HCT116 (cell line): ENCODE measurements at regions not wholly inside any gene's neighbourhood (a gene's known extent, or its start where the extent isn't known, plus 50 kb on each side); places are given as distances from the start of the nearest gene placed in this dataset.

Source experiments
- ATAC-seq: fragments of 200-7000 bp; cut with Tn5 transposase; 2 replicates; pipeline ENCODE4 v1.9.1; 2020; ENCODE audit warnings: mild to moderate bottlenecking, moderate library complexity
- BruUV-seq: library from RNA; stranded (reverse); fragments of 400-500 nt; replicated peaks from 2 replicates; lab custom pipeline; 2021; lab: Mats Ljungman, UMichigan
- CTCF ChIA-PET: fragments of 300-600 bp; sonication (Branson Sonifier 250); formaldehyde crosslinking; loops from one replicate; lab custom pipeline; 2021; ENCODE audit warnings: antibody characterized with exemption; lab: Charles Lee
- POLR2A ChIA-PET: fragments of 300-600, 350-600 bp; sonication (Branson Sonifier 250); formaldehyde crosslinking; loops from one replicate; lab custom pipeline; 2021; ENCODE audit warnings: antibody characterized with exemption; lab: Charles Lee
- RAD21 ChIA-PET, 2 experiments: fragments of 300-600 bp; sonication (Branson Sonifier 250); formaldehyde crosslinking; loops; one replicate each; lab custom pipeline; 2023; ENCODE audit warnings: low total read pairs in 2 of 2; ENCODE audit not compliant: uncharacterized antibody in 2 of 2, unreplicated experiment in 2 of 2, low non-redundant PET in 1 of 2; lab: Charles Lee
- DNase-seq: peaks from one replicate; pipeline ENCODE4 v3.0.0-alpha.2; 2010; ENCODE audit warnings: low read depth, low spot score
- H2AFZ ChIP-seq: fragments of 200-600 bp; shearing (Covaris generic), sonication (generic); 2 replicates; pipeline ENCODE4 v1.6.1; 2017; ENCODE audit warnings: low read depth, mixed run types, mixed read lengths, antibody characterized with exemption, low read length; ENCODE audit not compliant: poor library complexity, severe bottlenecking
- H3K27ac ChIP-seq: 2 replicates; pipeline ENCODE4 v1.5.1; 2012; ENCODE audit warnings: low read depth, low read length
- H3K27me3 ChIP-seq: fragments of 200-600 bp; sonication (generic); 2 replicates; pipeline ENCODE4 v1.6.1; 2016; ENCODE audit warnings: mixed run types, low read length, mixed read lengths; ENCODE audit not compliant: insufficient read depth
- H3K36me3 ChIP-seq, 2 experiments: fragments of 200-500 bp in 1 of 2; fragments of 200-600 bp in 1 of 2; sonication (Bioruptor generic) in 1 of 2; sonication (generic) in 1 of 2; 2 replicates each; pipeline versions ENCODE4 v1.5.1 to v1.6.1; 2014 to 2016; ENCODE audit warnings: low read length in 2 of 2, inconsistent platforms in 1 of 2, mixed read lengths in 1 of 2, mixed run types in 1 of 2; ENCODE audit not compliant: insufficient read depth in 2 of 2, control insufficient read depth in 1 of 2
- H3K4me1 ChIP-seq, 2 experiments: fragments of 200-600 bp in 1 of 2; sonication (generic) in 1 of 2; 2 replicates each; pipeline versions ENCODE4 v1.5.1 to v1.6.1; 2012 to 2017; ENCODE audit warnings: low read length in 2 of 2, inconsistent platforms in 1 of 2, mild to moderate bottlenecking in 1 of 2, mixed read lengths in 1 of 2, mixed run types in 1 of 2, moderate library complexity in 1 of 2; ENCODE audit not compliant: insufficient read depth in 2 of 2, control insufficient read depth in 1 of 2
- H3K4me2 ChIP-seq: fragments of 200-600 bp; sonication (generic); 2 replicates; pipeline ENCODE4 v1.6.1; 2017; ENCODE audit warnings: mixed run types, low read length, mixed read lengths
- H3K4me3 ChIP-seq, 2 experiments: fragments of 200-600 bp in 1 of 2; sonication (generic) in 1 of 2; replicated peaks in 1 of 2; 2 replicates each; pipeline ENCODE4 v1.5.1; 2011 to 2016; ENCODE audit warnings: low read length in 2 of 2, control low read depth in 1 of 2, low read depth in 1 of 2, mild to moderate bottlenecking in 1 of 2, mixed read lengths in 1 of 2, mixed run types in 1 of 2
- H3K79me2 ChIP-seq: fragments of 200-600 bp; sonication (generic); 2 replicates; pipeline ENCODE4 v1.6.1; 2017; ENCODE audit warnings: mild to moderate bottlenecking, mixed run types, low read length, moderate library complexity, mixed read lengths; ENCODE audit not compliant: insufficient read depth
- H3K9ac ChIP-seq: fragments of 200-600 bp; sonication (generic); 2 replicates; pipeline ENCODE4 v1.6.1; 2016; ENCODE audit warnings: low read length, mixed read lengths
- H3K9me2 ChIP-seq: fragments of 200-600 bp; sonication (generic), shearing (Covaris generic); 2 replicates; pipeline ENCODE4 v1.6.1; 2017; ENCODE audit warnings: mixed run types, mild to moderate bottlenecking, moderate library complexity; ENCODE audit not compliant: insufficient read depth
- H3K9me3 ChIP-seq, 2 experiments: fragments of 200-500 bp in 1 of 2; fragments of 200-600 bp in 1 of 2; sonication (Bioruptor generic) in 1 of 2; sonication (generic) in 1 of 2; 2 replicates each; pipeline ENCODE4 v1.6.1; 2014 to 2017; ENCODE audit warnings: low read length in 2 of 2, mixed read lengths in 2 of 2, inconsistent platforms in 1 of 2, low read depth in 1 of 2, mild to moderate bottlenecking in 1 of 2, mixed run types in 1 of 2, moderate library complexity in 1 of 2; ENCODE audit not compliant: control insufficient read depth in 1 of 2, insufficient read depth in 1 of 2
- H4K20me1 ChIP-seq: fragments of 200-600 bp; sonication (generic), shearing (Covaris generic); 2 replicates; pipeline ENCODE4 v1.6.1; 2017; ENCODE audit warnings: mixed run types, mild to moderate bottlenecking, moderate library complexity; ENCODE audit not compliant: insufficient read depth
- CBX3 ChIP-seq: IDR thresholded peaks from 2 replicates; pipeline ENCODE4 v1.6.1; 2012; ENCODE audit warnings: low read depth
- EGR1 ChIP-seq: IDR thresholded peaks from 2 replicates; pipeline ENCODE4 v1.6.1; 2012; ENCODE audit warnings: low read depth
- EZH2 ChIP-seq: fragments of 200-600 bp; sonication (generic); IDR thresholded peaks from 2 replicates; pipeline ENCODE4 v1.6.1; 2017; ENCODE audit warnings: antibody characterized with exemption, mixed run types
- POLR2AphosphoS5 ChIP-seq: IDR thresholded peaks from 2 replicates; pipeline ENCODE4 v1.6.1; 2011; ENCODE audit warnings: mild to moderate bottlenecking, low read depth, low read length, moderate library complexity
- SIN3A ChIP-seq: IDR thresholded peaks from 2 replicates; pipeline ENCODE4 v1.6.1; 2012; ENCODE audit warnings: low read depth
- YY1 ChIP-seq: IDR thresholded peaks from 2 replicates; pipeline ENCODE4 v1.6.1; 2011; ENCODE audit warnings: low read length, low read depth, moderate library complexity, mild to moderate bottlenecking; ENCODE audit not compliant: insufficient replicate concordance; ENCODE audit errors: extremely low read depth
- ZFX ChIP-seq: fragments of 450-650 bp; IDR thresholded peaks from 2 replicates; pipeline ENCODE4 v1.6.1; 2017
- intact Hi-C: fragments of 100-400 bp; cut with micrococcal nuclease; formaldehyde crosslinking; loops from 2 replicates; pipeline ENCODE4 v1.10.0; 2022
- TF ChIP-seq, protein P1 (sequence below): IDR thresholded peaks from 2 replicates; pipeline ENCODE4 v1.6.1; 2012; ENCODE audit warnings: low read depth

DNA sequence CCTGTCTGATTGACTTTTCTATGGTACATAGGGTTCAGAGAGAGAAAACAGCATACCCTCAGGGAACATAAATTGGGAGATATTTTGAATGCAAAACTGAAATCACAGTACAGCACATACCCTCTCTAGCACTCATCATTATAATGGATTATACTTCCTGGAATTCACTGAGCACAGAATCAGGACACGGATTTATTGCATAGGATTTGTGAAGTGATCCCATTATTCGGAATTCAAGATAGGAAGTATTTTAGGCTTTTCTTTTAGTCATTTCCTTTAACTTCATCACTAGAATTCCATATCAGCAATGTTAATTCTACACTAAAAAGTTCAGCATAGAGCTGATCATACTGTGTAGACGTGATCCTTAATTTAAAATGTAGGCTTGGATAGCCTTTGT is 407.0 kb downstream of the PID1 start:
- POLR2A ChIA-PET: no interaction called here

DNA sequence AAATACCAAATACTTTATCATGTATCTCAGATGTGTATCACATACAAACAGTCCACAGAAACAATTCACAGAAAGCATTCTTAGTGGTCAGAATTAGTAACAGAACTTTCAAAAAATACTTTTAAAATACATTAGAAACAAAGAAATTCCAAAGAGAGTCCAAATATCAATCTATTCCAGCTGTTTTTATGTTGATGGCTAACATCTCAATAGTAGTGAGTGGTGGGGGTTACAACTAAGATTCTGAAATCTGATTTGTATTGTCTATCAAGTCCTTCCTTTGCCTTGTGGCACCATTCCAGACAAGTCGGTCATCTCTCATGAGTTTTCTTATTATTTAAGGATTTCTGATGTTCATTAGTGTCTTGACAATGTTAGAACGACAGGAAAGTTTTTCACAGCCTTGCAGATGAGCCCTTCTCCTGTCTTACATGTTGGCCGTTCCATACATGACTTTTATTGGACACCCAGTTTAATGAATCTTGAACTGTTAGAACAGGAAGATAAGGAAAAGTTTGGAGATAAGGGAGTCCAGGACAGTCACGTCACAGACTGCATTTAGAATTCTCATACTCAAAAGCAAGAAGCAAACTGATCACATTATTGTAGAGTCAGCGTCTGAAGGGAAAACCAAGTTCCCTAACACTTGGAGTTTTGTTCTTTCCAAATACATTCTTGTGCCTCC is 410.3 kb downstream of the PID1 start:
- POLR2A ChIA-PET: no interaction called here
- Histone ChIP-seq H3K27me3 (no peaks in the 10 kb centered on the region), H3K9me3 (no peaks in the 10 kb centered on the region), H3K27ac (no peak overlapping the region), H3K9me2 (no peaks in the 10 kb centered on the region), H2AFZ (no peak overlapping the region), H3K36me3 (no peaks in the 10 kb centered on the region), H3K4me3 (no peak overlapping the region), H3K79me2 (no peaks in the 10 kb centered on the region), H3K9ac (no peak overlapping the region), H3K4me2 (no peak overlapping the region), H3K4me1 (no peaks in the 10 kb centered on the region), H4K20me1 (no peaks in the 10 kb centered on the region; the same call in 1 of the 2 replicates)
- TF ChIP-seq EZH2 (no peak), POLR2AphosphoS5 (no peak), ZFX (no peak)
- TF ChIP-seq, protein P1, sequence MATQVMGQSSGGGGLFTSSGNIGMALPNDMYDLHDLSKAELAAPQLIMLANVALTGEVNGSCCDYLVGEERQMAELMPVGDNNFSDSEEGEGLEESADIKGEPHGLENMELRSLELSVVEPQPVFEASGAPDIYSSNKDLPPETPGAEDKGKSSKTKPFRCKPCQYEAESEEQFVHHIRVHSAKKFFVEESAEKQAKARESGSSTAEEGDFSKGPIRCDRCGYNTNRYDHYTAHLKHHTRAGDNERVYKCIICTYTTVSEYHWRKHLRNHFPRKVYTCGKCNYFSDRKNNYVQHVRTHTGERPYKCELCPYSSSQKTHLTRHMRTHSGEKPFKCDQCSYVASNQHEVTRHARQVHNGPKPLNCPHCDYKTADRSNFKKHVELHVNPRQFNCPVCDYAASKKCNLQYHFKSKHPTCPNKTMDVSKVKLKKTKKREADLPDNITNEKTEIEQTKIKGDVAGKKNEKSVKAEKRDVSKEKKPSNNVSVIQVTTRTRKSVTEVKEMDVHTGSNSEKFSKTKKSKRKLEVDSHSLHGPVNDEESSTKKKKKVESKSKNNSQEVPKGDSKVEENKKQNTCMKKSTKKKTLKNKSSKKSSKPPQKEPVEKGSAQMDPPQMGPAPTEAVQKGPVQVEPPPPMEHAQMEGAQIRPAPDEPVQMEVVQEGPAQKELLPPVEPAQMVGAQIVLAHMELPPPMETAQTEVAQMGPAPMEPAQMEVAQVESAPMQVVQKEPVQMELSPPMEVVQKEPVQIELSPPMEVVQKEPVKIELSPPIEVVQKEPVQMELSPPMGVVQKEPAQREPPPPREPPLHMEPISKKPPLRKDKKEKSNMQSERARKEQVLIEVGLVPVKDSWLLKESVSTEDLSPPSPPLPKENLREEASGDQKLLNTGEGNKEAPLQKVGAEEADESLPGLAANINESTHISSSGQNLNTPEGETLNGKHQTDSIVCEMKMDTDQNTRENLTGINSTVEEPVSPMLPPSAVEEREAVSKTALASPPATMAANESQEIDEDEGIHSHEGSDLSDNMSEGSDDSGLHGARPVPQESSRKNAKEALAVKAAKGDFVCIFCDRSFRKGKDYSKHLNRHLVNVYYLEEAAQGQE: no peak
- BruUV-seq: no TSS peak
- CTCF ChIA-PET: no interaction called here
- intact Hi-C loops: no loop called here
- RAD21 ChIA-PET: no interaction called here
- ATAC-seq (no peak), DNase-seq (no peak)

More for the DNA sequence above, 407.0 kb downstream of the PID1 start:
- no peak for TF ChIP-seq EGR1
- no peak for TF ChIP-seq CBX3
- TF ChIP-seq YY1: no peak
- no peak for TF ChIP-seq SIN3A
- no TSS peak for BruUV-seq
- intact Hi-C loops: no loop called here
- ChIA-PET CTCF (no interaction called here), RAD21 (no interaction called here)
- Histone ChIP-seq H3K4me2 (no peak overlapping the region), H3K4me1 (no peaks in the 10 kb centered on the region), H3K79me2 (no peaks in the 10 kb centered on the region), H2AFZ (no peak overlapping the region), H3K36me3 (no peaks in the 10 kb centered on the region), H3K9me3 (no peaks in the 10 kb centered on the region), H4K20me1 (no peaks in the 10 kb centered on the region; the same call in 1 of the 2 replicates), H3K4me3 (no peak overlapping the region), H3K9me2 (no peaks in the 10 kb centered on the region), H3K9ac (no peak overlapping the region), H3K27ac (no peak overlapping the region), H3K27me3 (no peaks in the 10 kb centered on the region)
- no peak for DNase-seq
- ATAC-seq: no peak
